ENCODE measurements at regions not wholly inside any gene's neighbourhood (a gene's known extent, or its start where the extent isn't known, plus 50 kb on each side); places are given as distances from the start of the nearest gene placed in this dataset.

GRCh38 chr2:176435729-176436128 is 166.5 kb downstream of the MTX2 start:
- TF ChIP-seq EZH2phosphoT487 (IDR thresholded peaks at IDR 0.05; ENCODE audit: borderline replicate concordance, low read depth, low read length) (no peak), CTCF (conservative IDR thresholded peaks at IDR 0.05; ENCODE audit: low read length) (no peak)
- intact Hi-C loops (cut with micrococcal nuclease; ENCODE audit: unreplicated experiment), result no loop called here
- POLR2A ChIA-PET, result interaction anchor here (1.3 kb wide), 1 partner anchor 37 kb away, joined by 3 read pairs; no protein-coding TSS in a partner anchor

DNA sequence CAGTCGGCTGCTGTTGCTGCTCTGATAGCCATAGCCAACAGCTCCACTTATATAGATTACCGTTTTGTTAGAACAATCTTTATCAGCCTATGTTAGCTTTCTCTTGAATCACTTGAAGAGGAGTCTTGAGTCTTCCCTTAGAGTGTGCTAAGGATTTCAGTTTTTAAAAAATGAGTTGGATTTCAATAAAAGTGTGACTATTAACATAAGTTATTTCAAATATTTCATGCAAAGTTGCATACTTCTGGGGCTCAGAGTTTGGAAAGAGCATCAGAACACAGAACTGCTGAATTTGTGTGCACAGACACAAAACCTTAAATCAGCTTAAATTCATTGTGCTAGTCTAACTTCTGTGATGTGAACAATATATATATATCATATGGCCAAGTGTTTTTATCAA is 174.7 kb downstream of the MTX2 start:
- BruUV-seq (replicated peaks), result no TSS peak
- ChIA-PET POLR2A (interaction anchor here (0.7 kb wide), 1 partner anchor 95 kb away, joined by 5 read pairs; no protein-coding TSS in a partner anchor), CTCF (ENCODE audit: unreplicated experiment) (no interaction called here)
- no peaks in the 10 kb centered on the region for H3K9me2 ChIP-seq (ENCODE audit: insufficient read depth, low read length)
- no peaks in the 10 kb centered on the region for H3K36me3 ChIP-seq (ENCODE audit: insufficient read depth, low read length)
- H3K4me2 ChIP-seq (ENCODE audit: low read length), result no peak overlapping the region
- TF ChIP-seq CTCF (conservative IDR thresholded peaks at IDR 0.05; ENCODE audit: low read length) (no peak), EZH2phosphoT487 (IDR thresholded peaks at IDR 0.05; ENCODE audit: borderline replicate concordance, low read depth, low read length) (no peak)
- no peaks in the 10 kb centered on the region for H3K9me3 ChIP-seq (ENCODE audit: low read length)
- intact Hi-C loops (cut with micrococcal nuclease; ENCODE audit: unreplicated experiment), result no loop called here
- no peaks in the 10 kb centered on the region for H4K20me1 ChIP-seq (ENCODE audit: insufficient read depth, low read length)
- H3K4me1 ChIP-seq (ENCODE audit: insufficient read depth, low read length, poor library complexity, severe bottlenecking), result no peaks in the 10 kb centered on the region
- H2AFZ ChIP-seq (ENCODE audit: low read length), result no peak overlapping the region
- DNase-seq (ENCODE audit: low spot score), result no peak
- H3K27ac ChIP-seq (ENCODE audit: low read depth, low read length, poor library complexity, severe bottlenecking), result no peak overlapping the region
- H3K4me3 ChIP-seq (ENCODE audit: low read depth, low read length, poor library complexity, severe bottlenecking), result no peak overlapping the region
- no peaks in the 10 kb centered on the region for H3K79me2 ChIP-seq (ENCODE audit: insufficient read depth, low read depth, low read length)

More at GRCh38 chr2:176435729-176436128, 166.5 kb downstream of the MTX2 start:
- Histone ChIP-seq H3K9me2 (ENCODE audit: insufficient read depth, low read length) (no peaks in the 10 kb centered on the region), H2AFZ (ENCODE audit: low read length) (no peak overlapping the region), H3K4me1 (ENCODE audit: insufficient read depth, low read length, poor library complexity, severe bottlenecking) (no peaks in the 10 kb centered on the region), H3K4me3 (ENCODE audit: low read depth, low read length, poor library complexity, severe bottlenecking) (no peak overlapping the region), H3K36me3 (ENCODE audit: insufficient read depth, low read length) (no peaks in the 10 kb centered on the region), H3K4me2 (ENCODE audit: low read length) (no peak overlapping the region), H3K27ac (ENCODE audit: low read depth, low read length, poor library complexity, severe bottlenecking) (no peak overlapping the region), H3K79me2 (ENCODE audit: insufficient read depth, low read depth, low read length) (no peaks in the 10 kb centered on the region), H3K9me3 (ENCODE audit: low read length) (no peaks in the 10 kb centered on the region), H4K20me1 (ENCODE audit: insufficient read depth, low read length) (no peaks in the 10 kb centered on the region)
- no peak for DNase-seq (ENCODE audit: low spot score)
- CTCF ChIA-PET (ENCODE audit: unreplicated experiment), result interaction anchor here (0.6 kb wide), 1 partner anchor 19 kb away, joined by 3 read pairs; no protein-coding TSS in a partner anchor
- no TSS peak for BruUV-seq (replicated peaks)

GRCh38 chr2:176445956-176446355 is 176.7 kb downstream of the MTX2 start:
- BruUV-seq (replicated peaks), result no TSS peak
- POLR2A ChIA-PET, result interaction anchor here (0.6 kb wide), 1 partner anchor 64 kb away, joined by 4 read pairs; no protein-coding TSS in a partner anchor
- H3K27ac ChIP-seq (ENCODE audit: low read depth, low read length, poor library complexity, severe bottlenecking), result no peak overlapping the region
- H3K79me2 ChIP-seq (ENCODE audit: insufficient read depth, low read depth, low read length), result no peaks in the 10 kb centered on the region
- no peaks in the 10 kb centered on the region for H3K36me3 ChIP-seq (ENCODE audit: insufficient read depth, low read length)
- no peaks in the 10 kb centered on the region for H3K9me3 ChIP-seq (ENCODE audit: low read length)
- no peak overlapping the region for H3K4me3 ChIP-seq (ENCODE audit: low read depth, low read length, poor library complexity, severe bottlenecking)
- H3K4me2 ChIP-seq (ENCODE audit: low read length), result no peak overlapping the region
- TF ChIP-seq EZH2phosphoT487 (IDR thresholded peaks at IDR 0.05; ENCODE audit: borderline replicate concordance, low read depth, low read length) (no peak), CTCF (conservative IDR thresholded peaks at IDR 0.05; ENCODE audit: low read length) (no peak)
- no peaks in the 10 kb centered on the region for H3K9me2 ChIP-seq (ENCODE audit: insufficient read depth, low read length)
- intact Hi-C loops (cut with micrococcal nuclease; ENCODE audit: unreplicated experiment), result no loop called here
- H2AFZ ChIP-seq (ENCODE audit: low read length), result no peak overlapping the region
- no peaks in the 10 kb centered on the region for H3K4me1 ChIP-seq (ENCODE audit: insufficient read depth, low read length, poor library complexity, severe bottlenecking)
- DNase-seq (ENCODE audit: low spot score), result no peak
- H4K20me1 ChIP-seq (ENCODE audit: insufficient read depth, low read length), result no peaks in the 10 kb centered on the region
- CTCF ChIA-PET (ENCODE audit: unreplicated experiment), result interaction anchor here (0.6 kb wide), 1 partner anchor 9 kb away, joined by 3 read pairs; no protein-coding TSS in a partner anchor
